ENCODE measurements at regions not wholly inside any gene's neighbourhood (a gene's known extent, or its start where the extent isn't known, plus 50 kb on each side); places are given as distances from the start of the nearest gene placed in this dataset.

- FAIRE-seq (no peak), DNase-seq (ENCODE audit: low spot score) (no peak)
Measured at GRCh38 chr12:59004456-59004855, 84.2 kb upstream of the LRIG3 start.

GRCh38 chr12:58995666-58996363 is 75.5 kb upstream of the LRIG3 start:
- DNase-seq (ENCODE audit: low spot score) = no peak
- FAIRE-seq = no peak

- FAIRE-seq = no peak
- DNase-seq (ENCODE audit: low spot score) = no peak
Measured at GRCh38 chr12:58988643-58989344, 68.5 kb upstream of the LRIG3 start.

GRCh38 chr12:58981961-58982360 is 61.7 kb upstream of the LRIG3 start:
- FAIRE-seq = no peak
- DNase-seq (ENCODE audit: low spot score) = no peak

GRCh38 chr12:58980768-58981167 is 60.5 kb upstream of the LRIG3 start:
- DNase-seq (ENCODE audit: low spot score) (no peak), FAIRE-seq (no peak)

- FAIRE-seq (no peak), DNase-seq (ENCODE audit: low spot score) (no peak)
Measured at GRCh38 chr12:58978717-58979116, 58.4 kb upstream of the LRIG3 start.

- no peak for DNase-seq (ENCODE audit: low spot score)
- no peak for FAIRE-seq
Measured at GRCh38 chr12:58977476-58977875, 57.2 kb upstream of the LRIG3 start.

- no peak for FAIRE-seq
Measured at GRCh38 chr12:58976146-58976545, 55.8 kb upstream of the LRIG3 start.

More at GRCh38 chr12:58976146-58976545, 55.8 kb upstream of the LRIG3 start:
- no peak for DNase-seq (ENCODE audit: low spot score)
